Stimulated activated CD4-positive, alpha-beta T cell treated with anti-CD3 and anti-CD28 coated beads, Interleukin-1b, Interleukin-23, amount 100 ng/mL, for 48 hours (primary cell): ENCODE measurements at regions not wholly inside any gene's neighbourhood (a gene's known extent, or its start where the extent isn't known, plus 50 kb on each side); places are given as distances from the start of the nearest gene placed in this dataset.
"Not testable (repeated sequence)": the region's sequence is repeated elsewhere in the genome, so short reads cannot be mapped to it uniquely, and the experiment has no call there.

Experiments
- DNase-seq: peaks from one replicate; pipeline ENCODE4 v3.0.0-alpha.2; 2020

DNA sequence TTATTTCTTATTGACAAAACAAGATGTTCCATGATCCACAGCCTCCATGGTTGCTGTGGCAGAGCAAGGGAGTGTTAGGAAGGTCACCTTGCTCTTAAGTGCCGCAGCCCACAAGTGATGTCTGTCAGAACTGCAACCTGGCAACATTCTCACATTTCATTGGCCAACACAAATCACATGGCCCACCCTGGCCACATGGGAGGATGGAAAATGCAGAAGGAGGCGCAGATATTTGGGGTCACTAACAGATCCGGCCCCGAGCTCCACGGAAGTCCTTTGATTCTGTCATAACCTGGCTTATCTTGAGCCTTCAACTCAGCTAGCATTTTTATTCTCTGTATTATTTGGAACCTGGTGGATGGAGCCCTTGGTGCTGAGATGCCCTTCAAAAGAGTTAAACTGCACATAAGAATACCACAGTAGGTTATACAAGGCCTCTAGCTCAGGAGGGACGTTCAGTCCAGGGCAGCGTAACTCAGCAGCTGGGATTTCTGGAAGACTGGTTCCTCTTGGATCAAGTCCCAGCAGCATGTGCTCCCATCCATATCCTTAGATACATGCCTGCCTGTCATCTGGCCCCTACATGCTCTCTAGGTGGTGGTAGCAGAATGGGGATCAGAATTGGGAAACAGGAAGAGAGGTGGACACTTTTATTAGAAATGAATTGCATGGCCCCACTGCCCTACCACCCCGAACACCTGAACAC is 508.1 kb downstream of the HAPSTR1 start:
- DNase-seq = no peak

DNA sequence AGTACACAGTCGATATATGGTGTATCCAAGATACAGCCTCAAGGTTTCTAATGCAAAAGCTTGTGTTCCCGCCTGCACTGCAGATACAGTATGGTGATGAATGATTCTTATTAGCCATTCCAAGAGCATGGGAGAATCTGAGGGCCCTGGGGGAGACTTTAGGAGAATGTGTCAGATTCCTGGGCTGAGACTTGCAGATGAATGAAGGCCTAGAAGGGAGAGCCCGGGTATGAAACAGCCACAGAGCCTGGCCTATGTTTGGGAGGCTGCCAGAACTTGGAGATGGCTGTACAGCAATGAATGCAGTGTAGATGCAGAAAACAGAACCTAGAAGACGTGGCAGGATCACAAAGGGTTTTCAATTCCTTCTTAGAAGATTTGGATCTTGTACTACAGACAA is 510.7 kb downstream of the HAPSTR1 start:
- DNase-seq = no peak

DNA sequence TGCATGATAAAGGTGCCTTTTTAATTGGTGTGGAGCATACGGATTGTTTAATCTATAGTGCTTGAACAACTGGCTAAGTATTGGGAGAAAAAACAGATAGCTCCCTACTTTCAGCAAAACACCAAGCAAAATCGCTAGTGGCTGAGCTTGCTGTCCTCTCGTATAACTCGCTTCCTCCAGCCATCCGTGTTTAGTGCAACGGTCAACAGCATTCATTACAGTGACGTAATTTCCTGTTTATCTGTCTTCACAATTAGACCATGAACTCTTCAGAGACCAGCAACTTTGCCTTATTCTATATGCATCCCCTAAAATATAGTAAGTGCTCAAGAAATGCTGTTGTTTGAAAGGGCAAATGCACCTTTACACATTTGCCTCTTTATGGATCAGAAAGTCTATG is 511.9 kb downstream of the HAPSTR1 start:
- no peak for DNase-seq

GRCh38 chr16:9607515-9608230 is 516.2 kb downstream of the HAPSTR1 start:
- no peak for DNase-seq

- no peak for DNase-seq
Measured at GRCh38 chr16:9610727-9611126, 519.3 kb downstream of the HAPSTR1 start.

DNA sequence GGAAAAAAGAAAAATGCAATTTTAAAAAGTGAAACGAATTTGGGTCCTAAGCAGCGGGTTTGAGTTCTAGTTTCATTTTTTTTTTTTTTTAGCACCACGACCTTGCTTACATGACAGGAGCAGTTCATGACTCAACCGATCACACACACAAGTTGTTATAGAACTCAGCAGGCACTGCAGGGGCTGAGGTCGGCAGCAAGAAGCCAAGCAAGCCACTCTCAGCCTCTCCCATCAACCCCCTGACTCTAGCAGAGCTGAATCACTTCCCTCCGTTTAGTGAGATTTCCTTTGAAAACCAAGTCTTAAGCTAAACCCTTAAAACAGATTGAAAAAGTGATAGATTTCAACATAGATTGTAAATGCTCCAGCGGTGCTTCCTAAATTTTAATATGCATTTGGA is 520.8 kb downstream of the HAPSTR1 start:
- no peak for DNase-seq

- no peak for DNase-seq
Measured at GRCh38 chr16:9614389-9614788, 522.9 kb downstream of the HAPSTR1 start.

DNA sequence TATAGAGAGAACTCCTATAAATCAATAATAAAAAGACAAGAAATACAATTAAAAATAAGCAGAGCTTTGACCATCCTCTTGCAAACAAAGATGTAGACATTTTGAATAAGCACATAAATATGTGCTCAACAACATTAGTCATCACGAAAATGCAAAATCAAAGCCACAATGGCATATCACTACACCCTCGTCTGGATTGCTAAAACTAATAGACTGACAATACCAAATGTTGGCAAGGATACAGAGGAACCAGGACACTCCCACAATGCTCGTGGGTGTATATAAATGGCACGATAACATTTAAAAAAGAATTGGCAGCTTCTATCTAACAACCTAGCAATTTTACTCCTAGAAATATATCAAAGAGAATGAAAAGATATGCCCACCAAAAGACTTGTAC is 530.8 kb downstream of the HAPSTR1 start:
- DNase-seq = no peak

DNA sequence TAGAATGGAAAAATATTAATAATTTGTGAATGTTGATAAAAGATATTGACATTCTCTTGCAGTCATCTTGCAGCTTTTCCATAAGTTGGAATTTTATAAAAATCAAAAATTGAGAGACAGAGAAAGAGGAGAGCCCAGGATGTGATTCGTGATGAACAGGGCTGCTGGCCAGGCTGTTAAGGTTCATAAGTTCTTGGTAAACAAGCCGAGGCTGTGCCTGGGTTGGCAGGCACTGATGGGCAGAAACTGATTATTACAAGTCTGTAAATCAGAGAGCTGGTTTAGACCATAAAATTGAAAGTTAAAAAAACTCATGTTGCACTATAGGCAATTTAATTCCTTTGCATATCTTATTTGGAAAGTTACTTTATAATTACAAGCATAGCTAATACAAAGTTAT is 533.7 kb downstream of the HAPSTR1 start:
- DNase-seq = no peak

DNA sequence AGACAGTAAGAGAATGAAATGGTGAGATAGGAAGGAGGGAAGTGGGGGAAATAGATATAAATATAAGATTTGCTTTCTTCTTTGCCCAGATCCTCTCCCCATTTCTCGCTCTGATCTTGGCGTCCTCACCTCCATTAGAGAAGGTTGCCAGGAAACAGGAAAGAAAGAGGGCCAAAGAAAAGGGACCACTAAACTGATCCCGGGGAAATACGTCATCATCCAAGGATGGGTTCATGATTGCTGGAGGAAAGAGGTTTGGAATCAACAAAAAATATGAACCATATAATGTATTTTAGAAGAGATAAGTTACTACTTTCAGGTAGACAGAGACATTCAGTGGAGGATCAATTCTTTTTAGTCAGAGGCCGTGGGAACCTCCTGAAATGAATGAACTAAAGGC is 536.0 kb downstream of the HAPSTR1 start:
- DNase-seq = no peak

- DNase-seq = no peak
Measured at GRCh38 chr16:9630119-9630518, 538.7 kb downstream of the HAPSTR1 start.

GRCh38 chr16:9630985-9631384 is 539.5 kb downstream of the HAPSTR1 start:
- no peak for DNase-seq

- no peak for DNase-seq
Measured at GRCh38 chr16:9633844-9634243, 542.4 kb downstream of the HAPSTR1 start.

DNA sequence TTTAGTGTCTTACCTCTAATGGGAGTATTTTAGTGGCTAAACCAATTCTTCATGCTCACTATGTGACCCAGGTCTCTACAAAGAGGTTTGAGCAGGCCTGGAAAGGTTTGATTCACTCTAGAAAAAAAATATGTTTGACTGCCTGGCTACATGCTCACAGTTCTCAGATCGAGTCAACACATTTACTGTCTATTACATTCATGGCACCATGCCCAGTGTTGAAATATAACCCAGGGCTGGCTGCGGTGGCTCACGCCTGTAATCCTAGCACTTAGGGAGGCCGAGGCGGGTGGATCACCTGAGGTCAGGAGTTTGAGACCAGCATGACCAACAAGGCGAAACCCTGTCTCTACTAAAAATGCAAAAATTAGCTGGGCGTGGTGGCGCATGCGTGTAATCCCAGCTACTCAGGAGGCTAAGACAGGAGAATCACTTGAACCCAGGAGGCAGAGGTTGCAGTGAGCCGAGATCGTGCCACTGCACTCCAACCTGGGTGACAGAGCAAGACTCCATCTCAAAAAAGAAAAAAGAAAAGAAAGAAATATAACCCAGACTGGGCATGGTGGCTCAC is 543.8 kb downstream of the HAPSTR1 start:
- not testable (repeated sequence) for DNase-seq

DNA sequence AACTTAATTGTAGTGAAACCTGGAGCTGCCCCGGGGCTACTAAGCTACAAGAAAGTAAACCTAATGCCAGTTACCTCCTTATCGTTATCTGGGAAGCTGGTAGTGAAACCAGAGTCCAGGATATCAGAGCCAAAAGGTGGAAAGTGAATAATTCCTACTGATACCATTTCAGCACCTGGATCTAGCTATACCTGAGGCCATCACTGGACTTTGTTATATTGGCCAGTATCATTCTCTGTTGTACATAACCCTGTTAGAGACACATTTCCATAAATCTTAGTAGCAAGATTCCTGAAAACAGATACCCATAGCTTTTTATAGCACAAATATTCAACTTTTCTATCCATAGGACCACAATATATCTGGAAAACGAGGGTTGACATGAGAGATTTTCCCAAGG is 538.0 kb downstream of the GRIN2A start:
- no peak for DNase-seq

GRCh38 chr16:9645911-9646310 is 536.3 kb downstream of the GRIN2A start:
- no peak for DNase-seq

DNA sequence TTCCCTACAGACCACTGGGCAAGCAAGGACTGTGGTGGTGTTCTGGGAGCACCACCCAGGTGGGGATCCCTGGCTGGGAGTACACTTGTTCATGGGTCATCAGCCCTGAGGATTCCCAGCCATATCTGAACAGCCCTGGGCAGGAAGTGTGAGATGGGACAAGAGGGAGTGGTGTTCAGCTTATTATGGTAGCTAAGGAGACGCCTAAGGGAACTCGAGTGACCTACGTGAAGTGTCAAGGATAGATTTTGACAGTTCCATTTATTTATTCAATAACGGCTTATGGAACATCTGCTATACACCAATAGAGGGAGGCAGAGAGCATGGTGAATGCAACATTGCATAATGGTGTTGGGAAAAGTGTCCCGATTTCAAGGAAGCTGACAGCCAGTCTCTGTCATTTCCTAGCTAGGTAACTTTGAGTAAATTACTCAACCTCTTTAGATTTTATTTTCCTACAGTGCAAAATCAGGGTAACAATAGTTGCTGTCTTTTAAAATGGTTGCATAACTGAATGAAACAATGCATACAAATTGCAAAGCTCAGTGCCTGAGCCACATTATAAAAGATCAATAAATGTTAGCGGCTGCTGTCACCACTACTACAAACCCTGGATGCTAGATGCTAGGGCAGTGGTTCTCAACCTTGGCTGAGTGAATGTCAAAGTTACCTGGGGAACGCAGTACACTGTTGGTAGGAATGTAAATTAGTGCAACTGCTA is 534.1 kb downstream of the GRIN2A start:
- DNase-seq = no peak

GRCh38 chr16:9650284-9650683 is 531.9 kb downstream of the GRIN2A start:
- DNase-seq = no peak

DNA sequence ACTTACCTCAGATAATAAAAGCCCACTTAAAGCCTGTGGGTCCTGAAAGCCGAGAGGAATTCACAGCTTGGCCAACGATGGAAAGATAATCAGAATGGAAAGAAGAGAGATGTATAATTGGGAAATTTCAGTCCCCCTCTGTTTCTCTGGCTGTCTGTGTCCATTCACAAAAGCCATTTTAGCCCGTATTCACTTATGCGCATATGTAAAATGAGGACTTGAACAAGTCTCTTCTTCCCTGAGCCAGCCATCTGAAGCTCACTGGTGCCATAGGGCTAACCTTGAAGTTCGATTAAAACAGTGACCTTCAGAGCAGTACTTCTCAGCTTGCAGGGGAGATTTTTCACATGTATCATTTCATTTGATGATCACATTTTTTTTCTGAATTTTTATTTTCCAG is 527.2 kb downstream of the GRIN2A start:
- no peak for DNase-seq

- DNase-seq = no peak
Measured at GRCh38 chr16:9657641-9658040, 524.6 kb downstream of the GRIN2A start.

DNA sequence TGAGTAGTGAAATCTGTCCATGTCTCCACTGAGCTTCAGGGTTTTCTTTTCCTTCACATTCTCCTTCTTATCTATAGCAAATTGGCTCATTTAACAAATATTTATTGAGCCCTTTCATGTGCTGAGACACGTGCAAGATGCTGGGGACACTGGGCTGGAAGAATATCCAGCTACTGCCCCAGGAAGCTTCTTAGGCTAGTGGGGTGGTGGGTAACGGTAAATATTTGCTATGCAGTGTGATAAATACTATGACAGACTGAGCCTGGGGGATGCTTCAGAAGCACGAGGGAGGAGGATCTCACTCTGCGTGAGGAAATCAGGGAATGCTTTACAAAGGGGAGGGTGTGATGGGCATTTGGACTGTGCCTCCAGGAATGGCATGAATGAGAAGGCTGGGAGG is 524.1 kb downstream of the GRIN2A start:
- no peak for DNase-seq

- no peak for DNase-seq
Measured at GRCh38 chr16:9658586-9658985, 523.6 kb downstream of the GRIN2A start.

- DNase-seq = no peak
Measured at GRCh38 chr16:9660898-9661297, 521.3 kb downstream of the GRIN2A start.
